ENCODE measurements at regions not wholly inside any gene's neighbourhood (a gene's known extent, or its start where the extent isn't known, plus 50 kb on each side); places are given as distances from the start of the nearest gene placed in this dataset.
A peak's percentile ranks its signal among the peaks of the same experiment; 100 is the strongest.
"Not testable (repeated sequence)": the region's sequence is repeated elsewhere in the genome, so short reads cannot be mapped to it uniquely, and the experiment has no call there.

GRCh38 chr11:134660416-134660815 lies 248.4 kb upstream of the B3GAT1 start:
- TF ChIP-seq CTCF (IDR thresholded peaks at IDR 0.05) = no peak
- no peak for TF ChIP-seq POLR2A (IDR thresholded peaks at IDR 0.05)
- no peak for DNase-seq
- no peak overlapping the region for H3K4me3 ChIP-seq
- no peaks in the 10 kb centered on the region for H3K27me3 ChIP-seq
- intact Hi-C loops (cut with DNase I; ENCODE audit: low total_unique reads) = no loop called here
- no peaks in the 10 kb centered on the region for H3K36me3 ChIP-seq
- H3K9me3 ChIP-seq = no peaks in the 10 kb centered on the region
- no peaks in the 10 kb centered on the region for H3K4me1 ChIP-seq
- H3K27ac ChIP-seq = no peak overlapping the region

- Histone ChIP-seq H3K27me3 (no peaks in the 10 kb centered on the region), H3K9me3 (no peaks in the 10 kb centered on the region), H3K36me3 (no peaks in the 10 kb centered on the region), H3K27ac (no peak overlapping the region), H3K4me1 (no peaks in the 10 kb centered on the region), H3K4me3 (no peak overlapping the region)
- TF ChIP-seq CTCF (IDR thresholded peaks at IDR 0.05) (no peak), POLR2A (IDR thresholded peaks at IDR 0.05) (no peak)
- no peak for DNase-seq
- intact Hi-C loops (cut with DNase I; ENCODE audit: low total_unique reads) = no loop called here
Observed at GRCh38 chr11:134659882-134660281, 247.8 kb upstream of the B3GAT1 start.

GRCh38 chr11:134658481-134659225 lies 246.6 kb upstream of the B3GAT1 start:
- Histone ChIP-seq H3K36me3 (no peaks in the 10 kb centered on the region), H3K4me3 (no peak overlapping the region), H3K27me3 (no peaks in the 10 kb centered on the region), H3K27ac (no peak overlapping the region), H3K9me3 (no peaks in the 10 kb centered on the region), H3K4me1 (no peaks in the 10 kb centered on the region)
- TF ChIP-seq CTCF (IDR thresholded peaks at IDR 0.05) (no peak), POLR2A (IDR thresholded peaks at IDR 0.05) (no peak)
- DNase-seq = peak in 1 of 2 donors; percentile 1
- intact Hi-C loops (cut with DNase I; ENCODE audit: low total_unique reads) = no loop called here

GRCh38 chr11:134657631-134658030 lies 245.6 kb upstream of the B3GAT1 start:
- Histone ChIP-seq H3K27me3 (no peaks in the 10 kb centered on the region), H3K36me3 (no peaks in the 10 kb centered on the region), H3K27ac (no peak overlapping the region), H3K4me3 (no peak overlapping the region), H3K9me3 (no peaks in the 10 kb centered on the region), H3K4me1 (no peaks in the 10 kb centered on the region)
- TF ChIP-seq POLR2A (IDR thresholded peaks at IDR 0.05) = no peak
- no peak for TF ChIP-seq CTCF (IDR thresholded peaks at IDR 0.05)
- intact Hi-C loops (cut with DNase I; ENCODE audit: low total_unique reads) = no loop called here
- no peak for DNase-seq

GRCh38 chr11:134656861-134657540 lies 245.0 kb upstream of the B3GAT1 start:
- Histone ChIP-seq H3K27ac (no peak overlapping the region), H3K36me3 (no peaks in the 10 kb centered on the region), H3K27me3 (no peaks in the 10 kb centered on the region), H3K9me3 (no peaks in the 10 kb centered on the region), H3K4me1 (no peaks in the 10 kb centered on the region), H3K4me3 (no peak overlapping the region)
- peak in 1 of 2 donors; percentile 3 for DNase-seq
- intact Hi-C loops (cut with DNase I; ENCODE audit: low total_unique reads) = no loop called here
- TF ChIP-seq POLR2A (IDR thresholded peaks at IDR 0.05) (no peak), CTCF (IDR thresholded peaks at IDR 0.05) (no peak)

GRCh38 chr11:134656086-134656840 lies 244.2 kb upstream of the B3GAT1 start:
- H3K4me1 ChIP-seq; H3K27ac ChIP-seq; intact Hi-C loops (cut with DNase I; ENCODE audit: low total_unique reads); H3K27me3 ChIP-seq; H3K36me3 ChIP-seq; H3K9me3 ChIP-seq; H3K4me3 ChIP-seq: not testable (repeated sequence)
- DNase-seq = peak in 1 of 2 donors; percentile 4

Data from uterus (tissue), 3 donors.